ACHN (cell line): ENCODE measurements at regions not wholly inside any gene's neighbourhood (a gene's known extent, or its start where the extent isn't known, plus 50 kb on each side); places are given as distances from the start of the nearest gene placed in this dataset.
A peak's percentile ranks its signal among the peaks of the same experiment; 100 is the strongest.

Experiments
- DNase-seq: peaks from one replicate; pipeline ENCODE4 v3.0.0-alpha.2; 2015
- in situ Hi-C: cut with HindIII; loops from 2 replicates; pipeline ENCODE4 v1.10.0; 2017; ENCODE audit warnings: low sequenced_read_pairs, low pct_ligation_motif_present, low pct_unique_long_range_greater_than_20kb

- DNase-seq: peak; percentile 82
- in situ Hi-C loops: no loop called here
These were observed 66.2 kb downstream of the PTGER2 start for GRCh38 chr14:52380294-52380693.
